Gastrocnemius medialis (tissue), 4 donors: ENCODE measurements at regions not wholly inside any gene's neighbourhood (a gene's known extent, or its start where the extent isn't known, plus 50 kb on each side); places are given as distances from the start of the nearest gene placed in this dataset.

ENCODE experiments used
- ATAC-seq, 2 donors: fragments of 150-250 bp; one replicate each; pipeline ENCODE4 v1.9.1; 2016
- DNase-seq, 2 donors: peaks; one replicate each; pipeline ENCODE4 v3.0.0-alpha.2; 2019
- H3K27ac ChIP-seq, 4 donors: fragments of 200-600 bp; sonication (generic); 1 replicate in 1 of 4; 2 replicates in 3 of 4; pipeline ENCODE4 v1.5.1; 2016 to 2018; ENCODE audit warnings: mild to moderate bottlenecking in 2 of 4, moderate library complexity in 1 of 4
- H3K27me3 ChIP-seq, 3 donors: fragments of 200-600 bp; sonication (generic) in 2 of 3; 1 replicate in 1 of 3; 2 replicates in 2 of 3; pipeline versions ENCODE4 v1.5.1 to v1.6.0; 2016 to 2019; ENCODE audit warnings: mild to moderate bottlenecking in 1 of 3, moderate library complexity in 1 of 3
- H3K36me3 ChIP-seq, 2 donors: fragments of 200-600 bp; sonication (generic) in 1 of 2; one replicate each; pipeline ENCODE4 v1.5.1; 2017 to 2018
- H3K4me1 ChIP-seq, 2 donors: fragments of 200-600 bp; sonication (generic) in 1 of 2; one replicate each; pipeline ENCODE4 v1.5.1; 2016 to 2017; ENCODE audit warnings: mild to moderate bottlenecking in 2 of 2
- H3K4me3 ChIP-seq, 4 donors: fragments of 200-600 bp; sonication (generic) in 3 of 4; 1 replicate in 1 of 4; 2 replicates in 3 of 4; pipeline ENCODE4 v1.5.1; 2016 to 2019; ENCODE audit warnings: mild to moderate bottlenecking in 2 of 4
- H3K9me3 ChIP-seq, 3 donors: fragments of 200-600 bp; sonication (generic) in 2 of 3; 1 replicate in 1 of 3; 2 replicates in 2 of 3; pipeline ENCODE4 v1.5.1; 2016 to 2019
- CTCF ChIP-seq, 5 experiments: fragments of 450-650 bp in 3 of 5; fragments of 200-600 bp in 2 of 5; sonication (generic) in 2 of 5; IDR thresholded peaks in 4 of 5; conservative IDR thresholded peaks in 1 of 5; 1 replicate in 4 of 5; 2 replicates in 1 of 5; pipeline ENCODE4 v1.5.1; 2016 to 2019; ENCODE audit warnings: antibody characterized with exemption in 5 of 5, mild to moderate bottlenecking in 3 of 5, moderate library complexity in 3 of 5
- POLR2A ChIP-seq, 2 donors: fragments of 450-650 bp; IDR thresholded peaks; one replicate each; pipeline ENCODE4 v1.6.1; 2017; ENCODE audit warnings: antibody characterized with exemption in 2 of 2, mild to moderate bottlenecking in 2 of 2, moderate library complexity in 2 of 2
- in situ Hi-C, 4 donors: fragments of 200-750 bp; cut with MboI; loops; one replicate each; pipeline versions ENCODE4 v1.15.0 to v1.8.0; 2017; ENCODE audit warnings: low sequenced_read_pairs in 4 of 4
- intact Hi-C: fragments of 100-400 bp; cut with DNase I; formaldehyde crosslinking; loops from one replicate; pipeline ENCODE4 v1.15.1; 2023; ENCODE audit warnings: low total_unique reads

- no peaks in the 10 kb centered on the region for H3K9me3 ChIP-seq
- ATAC-seq, result no peak
Measured at GRCh38 chr20:56720620-56721213, 91.6 kb downstream of the TFAP2C start.

GRCh38 chr20:56722042-56722441 is 92.9 kb downstream of the TFAP2C start:
- no peaks in the 10 kb centered on the region for H3K36me3 ChIP-seq
- intact Hi-C loops (no loop called here), in situ Hi-C loops (no loop called here)
- no peaks in the 10 kb centered on the region for H3K4me1 ChIP-seq
- TF ChIP-seq POLR2A (IDR thresholded peaks at IDR 0.05) (no peak), CTCF (IDR thresholded peaks at IDR 0.05 in 4 of 5, conservative IDR thresholded peaks at IDR 0.05 in 1 of 5) (no peak)
- H3K27ac ChIP-seq, result no peak overlapping the region
- ATAC-seq (no peak), DNase-seq (peak; percentile 4 to 21)
- no peaks in the 10 kb centered on the region for H3K27me3 ChIP-seq
- H3K4me3 ChIP-seq, result no peak overlapping the region
- no peaks in the 10 kb centered on the region for H3K9me3 ChIP-seq

More at GRCh38 chr20:56720620-56721213, 91.6 kb downstream of the TFAP2C start:
- H3K4me1 ChIP-seq, result no peaks in the 10 kb centered on the region
- H3K36me3 ChIP-seq, result no peaks in the 10 kb centered on the region
- no peak for DNase-seq
- no peak overlapping the region for H3K4me3 ChIP-seq
- intact Hi-C loops, result no loop called here
- H3K27me3 ChIP-seq, result no peaks in the 10 kb centered on the region
- in situ Hi-C loops, result no loop called here
- no peak overlapping the region for H3K27ac ChIP-seq
- TF ChIP-seq CTCF (IDR thresholded peaks at IDR 0.05 in 4 of 5, conservative IDR thresholded peaks at IDR 0.05 in 1 of 5), result no peak
- TF ChIP-seq POLR2A (IDR thresholded peaks at IDR 0.05), result no peak

GRCh38 chr20:56723331-56723730 is 94.2 kb downstream of the TFAP2C start:
- TF ChIP-seq CTCF (IDR thresholded peaks at IDR 0.05 in 4 of 5, conservative IDR thresholded peaks at IDR 0.05 in 1 of 5) (no peak), POLR2A (IDR thresholded peaks at IDR 0.05) (no peak)
- no peak overlapping the region for H3K4me3 ChIP-seq
- no peaks in the 10 kb centered on the region for H3K36me3 ChIP-seq
- intact Hi-C loops, result no loop called here
- in situ Hi-C loops, result no loop called here
- no peaks in the 10 kb centered on the region for H3K27me3 ChIP-seq
- no peak for DNase-seq
- H3K27ac ChIP-seq, result no peak overlapping the region
- no peak for ATAC-seq
- no peaks in the 10 kb centered on the region for H3K4me1 ChIP-seq
- no peaks in the 10 kb centered on the region for H3K9me3 ChIP-seq

- no peak overlapping the region for H3K4me3 ChIP-seq
- H3K27ac ChIP-seq, result no peak overlapping the region
- H3K36me3 ChIP-seq, result no peaks in the 10 kb centered on the region
- intact Hi-C loops (no loop called here), in situ Hi-C loops (no loop called here)
- no peak for ATAC-seq
- TF ChIP-seq CTCF (IDR thresholded peaks at IDR 0.05 in 4 of 5, conservative IDR thresholded peaks at IDR 0.05 in 1 of 5) (no peak), POLR2A (IDR thresholded peaks at IDR 0.05) (no peak)
- H3K27me3 ChIP-seq, result no peaks in the 10 kb centered on the region
- H3K9me3 ChIP-seq, result no peaks in the 10 kb centered on the region
- H3K4me1 ChIP-seq, result no peaks in the 10 kb centered on the region
- DNase-seq, result no peak
Measured at GRCh38 chr20:56724241-56724757, 95.2 kb downstream of the TFAP2C start.

GRCh38 chr20:56730003-56730402 is 100.9 kb downstream of the TFAP2C start:
- H3K9me3 ChIP-seq, result no peaks in the 10 kb centered on the region

More at GRCh38 chr20:56730003-56730402, 100.9 kb downstream of the TFAP2C start:
- in situ Hi-C loops, result loop anchor here in 1 of 4 donors (25.0 kb wide), 1 partner anchor 107 kb away; no protein-coding TSS in a partner anchor
- Histone ChIP-seq H3K27me3 (no peaks in the 10 kb centered on the region), H3K27ac (no peak overlapping the region), H3K36me3 (no peaks in the 10 kb centered on the region), H3K4me3 (no peak overlapping the region), H3K4me1 (no peaks in the 10 kb centered on the region)
- intact Hi-C loops, result no loop called here
- DNase-seq, result no peak
- no peak for ATAC-seq
- TF ChIP-seq POLR2A (IDR thresholded peaks at IDR 0.05) (no peak), CTCF (IDR thresholded peaks at IDR 0.05 in 4 of 5, conservative IDR thresholded peaks at IDR 0.05 in 1 of 5) (no peak)
